ENCODE measurements at regions not wholly inside any gene's neighbourhood (a gene's known extent, or its start where the extent isn't known, plus 50 kb on each side); places are given as distances from the start of the nearest gene placed in this dataset.

DNA sequence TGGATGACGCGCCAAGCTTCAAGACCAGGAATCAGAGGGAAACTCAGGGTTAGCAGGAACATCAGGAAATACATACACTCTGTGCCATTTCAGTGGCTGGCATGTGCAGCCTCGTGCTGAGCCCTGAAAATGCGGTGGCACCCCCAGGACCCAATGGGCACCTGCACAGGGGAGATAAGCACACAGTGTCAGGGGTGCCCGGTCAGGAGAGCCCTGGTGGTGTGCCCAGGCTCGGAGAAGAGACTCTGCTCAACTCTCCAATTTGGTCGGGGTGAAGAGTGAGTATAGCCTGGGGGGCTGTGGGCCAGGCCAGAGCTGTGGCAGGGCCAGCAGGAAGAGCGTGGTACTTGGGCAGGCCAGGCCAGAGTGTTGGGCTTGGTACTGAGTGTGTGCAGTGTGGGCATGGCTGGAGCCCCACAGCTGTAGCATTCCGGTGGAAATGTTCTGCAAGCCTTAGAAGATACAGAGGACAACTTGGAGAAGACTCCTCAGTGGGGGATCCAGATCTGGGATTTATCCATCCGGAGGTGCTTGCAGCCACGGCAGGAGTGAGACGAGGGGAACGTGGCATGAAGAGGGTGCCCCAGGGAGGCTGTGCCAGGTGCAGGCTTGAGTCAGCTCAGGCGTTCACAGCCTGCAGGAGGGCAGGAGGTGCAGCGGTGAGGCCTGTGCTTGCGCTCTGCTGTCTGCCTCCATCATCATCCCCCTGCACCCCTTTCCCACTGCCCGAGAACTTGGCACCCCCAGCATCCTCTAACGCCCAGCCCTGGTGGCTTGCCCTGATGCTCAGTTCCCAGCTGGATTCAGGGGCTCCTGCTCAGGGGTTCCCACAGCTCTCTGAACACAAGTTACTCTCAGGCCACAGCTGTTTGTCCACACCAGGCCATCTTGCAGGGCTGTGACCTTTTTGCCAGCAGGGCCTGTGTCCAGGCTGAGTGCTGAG is 451.7 kb upstream of the HS6ST1 start:
- TF ChIP-seq, protein P1, sequence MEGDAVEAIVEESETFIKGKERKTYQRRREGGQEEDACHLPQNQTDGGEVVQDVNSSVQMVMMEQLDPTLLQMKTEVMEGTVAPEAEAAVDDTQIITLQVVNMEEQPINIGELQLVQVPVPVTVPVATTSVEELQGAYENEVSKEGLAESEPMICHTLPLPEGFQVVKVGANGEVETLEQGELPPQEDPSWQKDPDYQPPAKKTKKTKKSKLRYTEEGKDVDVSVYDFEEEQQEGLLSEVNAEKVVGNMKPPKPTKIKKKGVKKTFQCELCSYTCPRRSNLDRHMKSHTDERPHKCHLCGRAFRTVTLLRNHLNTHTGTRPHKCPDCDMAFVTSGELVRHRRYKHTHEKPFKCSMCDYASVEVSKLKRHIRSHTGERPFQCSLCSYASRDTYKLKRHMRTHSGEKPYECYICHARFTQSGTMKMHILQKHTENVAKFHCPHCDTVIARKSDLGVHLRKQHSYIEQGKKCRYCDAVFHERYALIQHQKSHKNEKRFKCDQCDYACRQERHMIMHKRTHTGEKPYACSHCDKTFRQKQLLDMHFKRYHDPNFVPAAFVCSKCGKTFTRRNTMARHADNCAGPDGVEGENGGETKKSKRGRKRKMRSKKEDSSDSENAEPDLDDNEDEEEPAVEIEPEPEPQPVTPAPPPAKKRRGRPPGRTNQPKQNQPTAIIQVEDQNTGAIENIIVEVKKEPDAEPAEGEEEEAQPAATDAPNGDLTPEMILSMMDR (IDR thresholded peaks at IDR 0.05): no peak
- TF ChIP-seq POLR2A (IDR thresholded peaks at IDR 0.05): no peak

All from right lobe of liver (tissue), 4 donors.